Stimulated activated CD4-positive, alpha-beta T cell treated with anti-CD3 and anti-CD28 coated beads, TNF-alpha, amount 100 ng/mL, for 24 hours (primary cell): ENCODE measurements at regions not wholly inside any gene's neighbourhood (a gene's known extent, or its start where the extent isn't known, plus 50 kb on each side); places are given as distances from the start of the nearest gene placed in this dataset.
"Not testable (repeated sequence)": the region's sequence is repeated elsewhere in the genome, so short reads cannot be mapped to it uniquely, and the experiment has no call there.

ENCODE experiments used
- DNase-seq, 3 experiments: peaks; one replicate each; pipeline ENCODE4 v3.0.0-alpha.2; 2020; ENCODE audit warnings: low read depth in 3 of 3

DNA sequence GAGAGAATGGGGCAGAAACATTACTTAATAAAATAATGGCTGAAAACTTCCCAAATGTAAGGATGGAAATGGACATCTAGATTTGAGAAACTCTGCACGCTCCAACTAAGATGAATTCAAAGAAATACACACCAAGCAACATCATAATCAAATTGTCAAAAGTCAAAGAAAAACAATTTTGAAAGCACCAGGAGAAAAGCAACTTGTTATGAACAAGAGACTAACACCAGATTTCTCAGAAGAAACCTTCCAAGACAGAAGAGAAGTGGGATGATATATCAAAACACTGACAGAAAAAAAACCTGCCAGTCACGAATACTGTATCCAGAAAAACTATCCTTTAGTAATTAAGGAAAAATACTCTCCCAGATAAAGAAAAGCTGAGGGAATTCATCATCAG lies 208.6 kb upstream of the SAMSN1 start:
- no peak for DNase-seq

DNA sequence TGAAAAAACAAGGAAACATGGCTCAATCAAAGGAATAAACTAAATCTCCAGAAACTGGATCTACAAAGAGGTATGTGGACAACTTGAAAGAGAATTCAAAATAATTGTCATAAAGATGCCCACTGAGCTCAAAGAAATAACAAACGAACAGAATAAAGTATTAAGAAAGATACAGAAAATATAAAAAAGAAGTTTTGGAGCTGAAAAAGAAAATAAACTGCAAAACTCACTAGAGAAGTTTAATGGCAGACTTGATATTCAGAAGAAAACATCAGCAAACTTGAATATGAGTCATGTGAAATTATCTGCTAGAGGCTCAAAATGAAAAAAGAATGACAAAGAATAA lies 208.1 kb upstream of the SAMSN1 start:
- no peak for DNase-seq

DNA sequence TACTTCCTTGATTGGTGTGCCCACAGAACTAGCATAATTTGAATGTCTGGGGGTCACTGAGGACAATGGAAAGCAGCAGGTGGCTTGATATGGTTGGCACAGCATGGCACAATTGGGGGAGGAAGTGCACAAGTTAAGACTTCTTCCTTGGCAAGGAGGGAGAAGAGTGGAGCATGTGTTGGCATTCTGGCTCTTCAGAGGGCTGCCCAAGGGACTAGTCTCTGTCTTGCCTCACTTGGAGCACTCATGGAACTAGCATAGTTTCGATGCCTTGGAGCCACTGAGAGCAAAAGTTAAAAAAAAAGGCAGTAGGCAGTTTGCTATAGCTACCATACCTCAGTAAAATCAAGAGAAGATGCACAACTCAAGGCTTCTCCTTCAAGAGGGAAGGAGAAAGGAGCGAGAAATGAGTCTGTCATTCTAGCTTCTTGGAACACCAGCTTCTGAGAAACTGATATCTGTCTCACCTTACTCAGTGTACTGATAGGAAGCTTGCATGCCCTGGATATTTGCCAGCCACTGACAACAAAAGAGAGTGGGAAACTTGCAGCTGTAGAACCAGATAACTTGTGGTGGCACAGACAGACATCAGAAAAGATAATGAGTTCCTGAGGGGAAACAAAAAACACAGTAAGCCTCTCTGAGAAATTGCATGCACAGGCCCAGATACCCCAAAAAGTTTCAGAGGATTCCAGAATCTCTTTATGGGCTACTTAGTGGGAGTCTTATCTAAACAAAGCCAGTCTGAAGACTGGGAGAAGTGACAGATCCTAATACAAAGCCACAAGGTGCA lies 207.5 kb upstream of the SAMSN1 start:
- DNase-seq: no peak

DNA sequence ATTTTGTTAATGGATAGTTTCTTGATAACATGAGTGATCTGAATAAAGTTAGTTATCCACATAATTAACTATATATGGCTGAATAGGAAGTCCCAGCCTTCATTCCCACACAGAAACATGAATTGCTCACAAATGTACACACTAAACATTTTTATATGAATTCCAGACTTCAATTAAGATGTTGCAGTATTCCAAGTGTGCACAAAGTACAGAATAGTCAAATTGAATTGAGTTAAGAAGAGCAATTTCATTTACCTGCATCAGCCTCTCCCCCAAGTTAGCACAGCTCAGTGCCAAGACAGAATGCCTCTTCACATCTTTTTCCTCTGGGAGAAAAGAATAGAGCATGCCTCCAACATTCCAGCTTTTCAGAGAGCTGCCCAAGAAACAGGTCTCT lies 207.0 kb upstream of the SAMSN1 start:
- no peak for DNase-seq

DNA sequence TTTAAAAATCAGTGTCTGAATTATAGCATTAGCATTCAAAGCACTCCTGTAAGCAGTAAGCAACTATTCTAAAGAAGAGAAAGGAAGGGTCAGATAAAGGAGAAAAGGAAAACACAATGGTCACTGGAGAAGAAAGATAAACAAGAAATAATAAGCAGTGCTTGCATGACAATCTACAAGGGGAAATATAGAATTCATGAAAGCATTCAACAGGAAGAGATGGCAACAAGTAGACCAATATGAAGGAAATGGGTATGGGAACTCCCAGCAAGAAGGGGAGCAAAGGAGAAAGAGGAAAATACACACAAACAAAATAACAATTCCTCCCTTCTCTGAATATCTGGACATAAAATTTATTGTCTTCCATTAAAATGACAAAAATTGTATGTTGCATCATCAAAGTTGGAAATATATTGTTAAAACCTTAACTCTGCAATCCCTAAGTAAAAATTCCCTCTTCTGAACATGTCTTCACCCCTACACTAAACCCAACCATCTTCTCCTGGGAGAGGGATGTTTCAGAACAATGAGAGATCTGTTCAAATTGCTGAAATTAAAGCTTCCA lies 206.3 kb upstream of the SAMSN1 start:
- no peak for DNase-seq

DNA sequence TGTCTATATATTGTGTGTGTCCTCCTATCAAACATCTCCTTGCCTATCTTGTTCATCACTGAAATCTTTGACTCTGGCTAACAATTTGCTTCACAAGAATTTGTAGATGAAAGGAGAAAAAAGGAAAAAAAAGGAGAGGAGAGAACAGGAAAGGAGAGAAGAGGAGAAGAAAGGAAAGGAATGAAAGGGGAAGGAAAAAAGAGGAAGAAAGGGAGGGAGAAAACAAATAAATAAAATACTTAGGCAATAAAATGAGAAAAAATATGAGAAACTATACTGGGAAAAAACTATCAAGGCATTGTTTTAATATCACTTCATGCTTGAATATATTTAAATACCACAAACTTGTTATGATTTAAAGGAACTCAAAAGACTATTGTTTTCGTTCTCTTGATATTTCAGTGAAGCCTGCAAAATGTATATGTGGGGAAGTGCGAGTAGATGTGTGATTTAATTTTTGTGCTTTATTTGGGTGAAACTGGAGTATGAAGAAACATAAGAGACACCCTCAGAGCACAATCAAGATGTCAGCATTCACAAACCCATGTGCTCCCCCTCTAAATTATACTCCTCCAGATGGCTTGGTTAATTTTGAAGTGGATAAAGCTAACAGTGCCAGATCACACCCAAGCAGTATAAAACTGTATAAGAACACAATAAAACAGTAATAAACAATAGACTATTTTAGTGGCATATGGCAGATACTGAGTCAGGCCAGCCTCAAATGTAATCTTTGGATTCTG lies 205.7 kb upstream of the SAMSN1 start:
- no peak for DNase-seq

DNA sequence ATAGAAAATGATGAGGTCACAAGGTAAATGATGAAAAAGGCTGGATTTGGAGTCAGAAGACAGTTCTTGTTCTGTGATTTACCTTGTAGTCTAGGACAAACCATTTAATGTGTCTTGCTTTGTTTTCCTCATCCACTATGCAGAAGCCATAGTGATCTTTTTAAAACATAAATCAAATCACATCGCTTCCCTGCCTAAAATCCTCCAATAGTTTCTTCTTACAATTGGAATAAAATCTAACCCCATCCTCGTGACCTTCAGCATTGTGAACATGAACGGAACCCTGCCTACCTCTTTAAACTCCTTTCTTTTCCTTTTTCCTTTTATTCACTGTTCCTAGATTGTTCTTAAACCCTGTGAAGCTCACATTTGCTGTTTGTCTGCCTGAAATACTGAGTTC lies 204.9 kb upstream of the SAMSN1 start:
- no peak for DNase-seq

DNA sequence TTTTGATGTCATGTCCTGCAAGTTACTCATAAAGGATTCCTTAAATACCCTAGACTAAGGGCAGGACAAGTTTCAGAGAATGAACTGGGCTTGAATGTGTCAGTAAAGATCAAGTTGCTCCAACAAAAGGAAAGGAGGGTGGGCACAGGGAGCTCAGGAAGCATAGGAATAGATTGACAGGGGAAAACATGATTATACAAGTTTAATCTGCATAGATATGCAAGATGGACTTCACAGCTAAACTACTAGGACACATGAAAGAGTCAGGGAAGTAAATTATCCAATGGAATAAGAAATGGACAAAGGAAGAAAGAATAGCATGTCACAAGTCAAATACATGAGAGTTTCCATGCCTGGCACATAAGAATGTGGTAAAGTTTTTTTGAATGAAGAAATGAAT lies 203.9 kb upstream of the SAMSN1 start:
- DNase-seq: no peak

DNA sequence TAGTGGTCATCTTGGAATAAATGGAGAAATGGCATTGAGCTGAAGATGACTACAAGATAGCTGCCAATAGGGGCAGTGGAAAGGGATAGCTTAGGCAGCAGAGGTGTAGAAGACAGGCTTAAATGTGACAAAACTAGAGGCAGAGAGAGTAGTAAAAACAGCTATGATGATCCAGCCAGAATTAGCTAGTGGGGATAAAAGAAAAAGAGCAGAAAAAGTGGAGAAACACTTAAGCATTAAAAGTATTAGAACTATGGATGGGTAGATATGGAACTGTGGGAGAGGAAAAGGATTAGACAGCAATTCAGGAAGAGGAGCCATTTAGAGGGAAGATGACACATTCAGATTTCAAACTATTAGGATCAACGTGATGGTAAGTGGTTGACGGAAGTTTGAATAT lies 202.5 kb upstream of the SAMSN1 start:
- DNase-seq: no peak

DNA sequence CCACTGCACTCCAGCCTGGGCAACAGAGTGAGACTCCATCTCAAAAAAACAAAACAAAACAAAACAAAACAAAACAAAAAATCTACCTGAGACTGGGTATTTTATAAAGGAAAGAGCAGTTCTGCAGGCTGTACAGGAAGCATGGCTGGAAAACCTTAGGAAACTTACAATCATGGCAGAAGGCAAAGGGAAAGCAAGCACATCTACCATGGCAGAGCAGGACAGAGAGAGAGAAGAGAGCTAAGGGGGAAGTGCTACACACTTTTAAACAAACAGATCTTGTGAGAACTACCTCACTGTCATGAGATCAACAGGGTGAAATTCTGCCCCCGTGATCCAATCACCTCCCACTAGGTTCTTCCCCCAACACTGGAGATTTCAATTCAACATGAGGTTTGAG lies 198.3 kb upstream of the SAMSN1 start:
- DNase-seq: no peak

DNA sequence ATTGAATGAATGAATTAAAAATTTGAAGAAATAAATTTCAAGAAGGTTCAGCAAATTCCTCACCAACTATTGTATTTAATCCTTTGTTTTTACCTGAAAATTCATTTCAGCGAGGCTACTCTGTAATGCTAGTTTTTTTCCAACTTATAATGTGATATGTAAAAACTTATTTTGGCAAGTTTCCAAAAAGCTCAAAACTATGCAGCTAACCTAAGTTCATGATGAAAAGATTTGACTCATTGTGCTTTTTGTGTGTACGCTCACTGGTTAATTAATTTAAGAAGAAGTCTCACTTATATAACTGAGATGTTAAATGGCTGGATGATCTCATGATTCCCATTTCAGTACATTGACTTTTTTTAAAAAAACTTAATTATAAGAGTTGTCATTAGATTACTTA lies 196.0 kb upstream of the SAMSN1 start:
- no peak for DNase-seq

DNA sequence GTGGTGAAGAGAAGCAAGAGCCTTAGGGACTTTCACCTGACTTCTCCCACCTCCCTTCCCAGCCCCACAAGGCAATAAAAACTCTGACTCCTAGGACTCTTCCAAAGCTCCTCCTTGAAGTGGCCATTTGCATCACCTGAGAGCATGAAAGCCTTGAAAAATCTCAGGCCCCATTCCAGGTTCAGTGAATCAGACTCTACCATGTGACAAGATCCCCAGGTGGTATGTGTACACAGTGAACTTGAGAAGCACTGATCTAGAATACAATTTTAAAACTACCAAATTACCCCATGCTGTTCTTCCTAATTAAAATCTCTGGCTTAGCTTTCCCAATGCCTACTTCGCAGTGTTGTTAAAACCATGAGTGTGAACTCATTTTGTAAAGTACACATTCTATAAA lies 195.1 kb upstream of the SAMSN1 start:
- no peak for DNase-seq

DNA sequence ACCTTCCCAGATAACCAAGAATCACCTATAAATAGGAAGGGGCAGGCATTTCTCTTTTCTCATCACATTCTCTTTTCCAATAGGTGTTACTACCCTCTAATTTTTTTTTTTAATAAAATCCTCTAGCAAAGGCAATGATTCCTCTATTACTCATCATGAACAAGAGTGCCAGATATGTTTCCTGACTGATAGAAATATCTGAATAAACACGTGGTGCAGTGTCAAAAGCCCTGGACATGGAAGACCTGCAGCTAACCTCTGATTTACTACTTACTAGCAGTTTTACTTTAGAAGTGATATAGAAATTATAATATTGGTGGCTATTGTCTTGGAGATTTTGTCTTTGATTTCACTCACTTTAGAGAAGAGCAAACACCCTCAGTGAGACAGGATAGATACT lies 194.6 kb upstream of the SAMSN1 start:
- no peak for DNase-seq

DNA sequence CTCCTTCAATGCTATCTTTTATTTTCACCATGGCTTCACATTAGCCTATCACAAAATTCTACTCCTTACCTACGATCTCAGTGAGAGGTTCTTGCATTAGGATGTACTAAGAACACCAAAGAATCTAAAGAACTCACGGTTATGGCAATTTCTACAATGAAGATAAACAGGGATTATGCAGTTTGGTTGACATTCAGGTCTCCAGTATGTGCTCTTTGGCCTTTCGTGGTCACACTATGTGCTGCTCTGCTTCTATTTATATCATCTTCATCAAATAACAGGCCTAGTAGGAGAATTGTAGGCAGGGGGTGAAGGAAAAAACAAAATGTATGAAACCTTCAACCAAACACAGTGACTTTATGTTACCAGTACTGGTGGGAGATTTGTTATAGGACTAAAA lies 194.0 kb upstream of the SAMSN1 start:
- no peak for DNase-seq

DNA sequence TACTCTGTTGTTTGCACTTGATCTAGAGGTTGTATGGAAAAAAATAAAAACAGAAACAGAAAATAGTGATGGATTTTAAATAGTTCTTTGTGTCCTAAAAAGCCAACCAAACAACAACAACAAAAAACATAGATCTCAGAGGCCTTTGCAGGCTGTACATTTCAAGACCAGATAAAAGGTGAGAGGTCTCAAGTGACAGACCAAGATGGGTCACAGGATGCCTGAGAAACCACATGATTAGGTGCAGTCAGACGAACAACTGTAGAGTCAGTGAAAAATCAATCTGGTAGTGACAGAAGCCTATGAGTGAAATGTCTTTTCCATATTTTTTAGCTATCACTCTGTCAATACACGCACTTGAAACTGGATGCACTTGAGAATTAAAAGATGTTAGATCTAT lies 193.5 kb upstream of the SAMSN1 start:
- no peak for DNase-seq

DNA sequence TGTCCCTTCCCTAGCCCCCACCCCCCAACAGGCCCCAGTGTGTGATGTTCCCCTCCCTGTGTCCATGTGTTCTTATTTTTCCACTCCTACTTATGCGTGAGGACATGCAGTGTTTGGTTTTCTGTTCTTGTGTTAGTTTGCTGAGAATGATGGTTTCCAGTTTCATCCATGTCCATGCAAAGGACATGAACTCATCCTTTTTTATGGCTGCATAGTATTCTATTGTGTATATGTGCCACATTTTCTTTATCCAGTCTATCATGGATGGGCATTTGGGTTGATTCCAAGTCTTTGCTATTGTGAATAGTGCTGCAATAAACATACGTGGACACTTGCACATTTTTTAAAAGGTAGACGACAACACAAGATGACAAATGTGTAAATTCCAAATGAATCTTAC lies 192.5 kb upstream of the SAMSN1 start:
- not testable (repeated sequence) for DNase-seq

DNA sequence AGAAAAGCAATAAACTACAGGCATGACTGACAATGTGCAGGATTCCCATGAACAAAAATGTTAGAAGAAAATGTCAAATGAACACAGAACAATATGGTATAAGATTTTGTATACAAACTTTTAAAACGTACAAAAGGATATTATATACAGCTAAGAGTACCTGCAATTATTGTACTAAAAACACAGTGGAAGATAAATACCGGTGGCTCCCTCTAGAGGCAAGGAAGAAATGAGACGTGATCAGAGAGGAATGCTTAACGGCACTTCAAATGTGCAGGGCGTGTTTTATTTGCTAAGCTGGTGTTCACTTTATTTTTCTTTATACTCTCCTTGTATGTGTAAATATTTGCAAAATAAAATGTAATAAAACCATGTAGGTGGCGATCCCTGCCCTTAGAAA lies 191.8 kb upstream of the SAMSN1 start:
- peak in 2 of 3 experiments; percentile 15 to 41 for DNase-seq

DNA sequence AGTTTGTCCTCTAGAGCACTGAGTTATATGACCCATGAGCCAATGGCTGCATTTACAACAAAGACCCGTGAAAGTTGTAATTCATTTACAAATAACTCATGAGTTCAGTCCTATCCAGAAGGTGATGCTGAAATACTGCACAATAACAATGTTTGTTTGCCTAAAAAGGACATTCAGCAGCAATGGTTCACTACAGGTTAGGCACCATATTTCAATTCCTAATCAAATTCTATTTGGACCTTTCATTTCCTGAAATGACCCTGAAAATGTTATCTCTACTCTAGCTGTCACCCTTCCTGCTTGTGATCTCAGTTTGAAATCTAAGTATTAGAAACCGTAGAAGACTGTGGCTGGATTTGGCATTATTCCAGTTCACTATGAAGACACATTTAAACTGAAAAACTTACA lies 191.2 kb upstream of the SAMSN1 start:
- DNase-seq: no peak

DNA sequence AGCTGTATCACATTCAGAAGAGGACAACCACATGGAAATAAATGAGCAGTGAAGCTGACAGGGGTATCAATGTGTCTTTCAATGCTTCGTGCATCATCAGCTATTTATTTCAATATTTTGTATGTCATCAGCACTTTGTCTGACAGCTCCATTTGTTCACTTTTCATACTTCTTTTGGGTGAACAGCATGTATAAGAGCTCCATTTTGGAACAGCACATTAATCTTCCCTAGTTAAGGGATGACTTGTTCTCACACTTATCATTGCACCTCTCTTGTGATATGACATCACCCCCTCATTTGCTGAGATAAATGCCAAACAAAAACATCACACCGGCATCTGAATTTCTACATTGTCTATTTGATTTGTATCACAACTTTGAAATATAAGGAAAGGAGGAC lies 190.6 kb upstream of the SAMSN1 start:
- DNase-seq: no peak

DNA sequence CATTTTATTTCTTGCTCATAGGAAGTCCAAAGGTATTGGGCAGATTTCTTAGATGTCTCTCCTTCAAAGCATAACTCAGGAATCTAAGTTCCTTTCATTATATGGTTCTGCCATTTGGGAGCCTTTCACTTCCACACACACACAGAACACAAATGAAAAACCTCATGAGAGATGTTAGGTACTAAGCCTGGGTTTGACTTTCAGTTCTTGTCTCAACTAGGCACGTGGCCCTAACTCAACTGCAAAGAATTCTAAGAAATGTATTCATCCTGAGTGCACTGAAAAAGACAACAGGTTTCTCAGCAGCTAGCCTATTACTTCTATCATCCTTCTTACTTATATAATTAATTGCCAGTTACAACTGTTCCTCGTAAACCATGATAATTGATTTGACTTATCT lies 190.0 kb upstream of the SAMSN1 start:
- DNase-seq: no peak

DNA sequence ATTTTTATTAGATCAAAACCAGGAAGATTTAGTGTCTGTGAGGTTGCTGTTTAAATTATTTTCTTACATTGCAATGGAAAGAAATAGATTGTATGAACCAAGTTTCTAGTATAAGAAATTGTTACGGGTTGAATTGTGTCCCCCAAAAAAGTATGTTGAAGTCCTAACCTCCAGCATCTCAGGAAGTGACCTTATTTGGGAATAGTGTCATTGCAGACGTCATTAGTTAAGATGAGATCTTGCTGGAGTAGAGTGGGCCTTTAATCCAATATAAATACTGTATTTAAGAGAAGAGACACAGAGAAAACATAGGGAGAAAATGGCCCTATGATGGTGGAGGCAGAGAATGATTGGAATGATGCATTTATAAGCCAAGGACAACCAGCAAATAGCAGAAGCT lies 188.7 kb upstream of the SAMSN1 start:
- no peak for DNase-seq

DNA sequence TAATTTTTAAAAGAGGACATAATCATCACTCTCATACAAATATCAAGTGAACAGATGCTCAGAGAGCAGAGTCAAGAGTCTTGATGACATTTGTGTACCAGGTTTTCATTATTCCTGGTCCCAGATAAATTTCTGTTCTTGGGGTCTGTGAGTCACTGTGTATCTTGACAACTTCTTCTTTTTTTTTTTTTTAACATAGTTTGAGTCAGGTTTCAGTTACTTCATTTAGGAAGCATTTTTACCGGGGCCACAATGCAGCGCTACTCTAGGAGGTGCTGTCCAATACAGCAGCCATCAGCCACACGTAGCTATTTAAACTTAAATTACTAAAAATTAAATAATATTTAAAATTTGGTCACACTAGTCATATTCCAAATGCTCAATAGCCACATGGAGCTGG lies 188.1 kb upstream of the SAMSN1 start:
- no peak for DNase-seq

DNA sequence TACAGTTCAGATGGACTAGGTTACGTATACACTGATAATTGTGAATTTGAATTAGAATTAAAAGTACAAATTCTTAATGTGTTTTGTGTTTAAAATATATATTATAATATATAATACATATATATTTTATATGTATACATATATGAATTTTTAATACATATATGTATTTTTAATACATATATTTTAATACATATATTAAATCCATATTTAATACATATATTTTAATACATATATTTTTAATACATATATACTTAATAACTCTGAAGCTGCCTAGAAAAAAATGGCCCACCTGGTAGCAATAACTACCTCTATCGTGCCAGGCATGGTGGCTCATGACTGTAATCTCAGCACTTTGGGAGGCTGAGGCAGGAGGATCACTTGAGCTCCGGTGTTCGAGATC lies 179.1 kb upstream of the SAMSN1 start:
- DNase-seq: no peak
